Activated CD4-positive, CD25-positive, alpha-beta regulatory T cell (primary cell): ENCODE measurements at regions not wholly inside any gene's neighbourhood (a gene's known extent, or its start where the extent isn't known, plus 50 kb on each side); places are given as distances from the start of the nearest gene placed in this dataset.

Experiments
- DNase-seq, 4 experiments: peaks; one replicate each; lab custom pipeline; 2025; lab: John Stamatoyannopoulos, UW

GRCh38 chr7:42858570-42858969 is 53.3 kb downstream of the C7orf25 start:
- DNase-seq = no peak

DNA sequence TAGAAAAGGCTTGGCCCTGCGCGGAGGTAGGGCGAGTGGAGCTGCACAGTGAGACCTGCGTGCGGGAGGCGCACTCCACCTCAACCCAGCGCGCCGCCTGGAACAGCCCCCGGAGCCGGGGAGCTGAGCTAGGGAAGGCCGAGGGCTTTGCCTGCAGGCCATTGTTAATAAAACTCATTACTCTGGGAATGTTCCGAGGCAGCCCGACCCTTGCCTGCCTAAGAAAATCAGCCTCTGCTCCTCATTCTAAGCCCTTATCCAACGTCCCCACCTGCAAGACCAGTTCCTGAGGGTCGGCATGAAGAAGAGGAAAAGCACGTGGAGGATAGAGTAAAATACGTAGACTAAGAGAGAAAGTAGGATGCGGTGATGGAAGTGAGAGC is 55.3 kb downstream of the C7orf25 start:
- no peak for DNase-seq

- no peak for DNase-seq
Measured at GRCh38 chr7:42854571-42855118, 57.2 kb downstream of the C7orf25 start.

DNA sequence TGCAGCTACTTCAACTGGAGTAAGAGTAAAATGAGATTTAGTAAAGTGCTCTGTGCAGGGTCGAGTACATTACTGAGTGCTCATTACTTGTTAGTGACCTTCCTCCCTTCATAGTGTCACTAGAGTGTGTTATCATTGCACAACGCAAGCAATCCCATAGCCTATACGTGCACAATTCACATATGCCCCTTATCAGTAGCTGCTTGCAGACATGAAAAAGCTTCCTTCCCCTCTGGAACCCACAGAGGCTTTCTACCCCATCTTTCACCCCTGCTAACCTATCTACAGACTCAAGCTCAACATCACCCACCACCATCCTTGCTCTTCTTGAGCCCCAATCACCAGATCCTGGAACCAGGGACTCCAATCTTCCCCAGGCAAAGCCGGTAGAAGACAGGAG is 59.3 kb downstream of the C7orf25 start:
- DNase-seq = no peak

DNA sequence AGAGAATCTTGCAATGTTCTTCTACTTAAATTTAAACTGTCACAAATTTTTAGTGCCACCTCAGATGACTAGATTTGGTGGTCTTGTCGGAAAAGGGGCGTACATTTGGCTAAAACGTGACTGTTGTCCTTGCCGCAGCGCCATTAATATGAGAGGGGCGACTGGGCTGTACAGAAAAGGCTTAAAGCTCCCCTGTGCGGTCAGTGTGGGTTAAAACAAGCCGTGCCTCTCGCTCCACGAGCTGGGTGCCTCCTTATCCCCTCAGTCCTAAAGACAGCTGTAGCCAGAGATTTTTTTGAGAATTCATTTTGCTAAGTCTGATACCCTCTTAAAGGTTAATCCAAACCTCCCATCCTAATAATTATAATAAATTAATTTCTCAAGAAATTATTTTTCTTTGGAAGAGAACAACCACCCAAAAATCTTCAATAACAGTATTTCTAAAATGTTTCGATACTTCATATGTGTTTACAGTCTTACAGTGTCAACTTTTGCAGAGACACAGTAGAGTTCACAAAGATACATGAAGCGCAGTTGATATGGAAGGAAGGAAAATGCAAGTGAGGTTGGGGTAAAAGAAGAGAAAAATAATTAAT is 68.6 kb downstream of the C7orf25 start:
- DNase-seq = no peak

GRCh38 chr7:42834676-42835075 is 77.2 kb downstream of the C7orf25 start:
- no peak for DNase-seq

- no peak for DNase-seq
Measured at GRCh38 chr7:42833411-42833810, 78.5 kb downstream of the C7orf25 start.

DNA sequence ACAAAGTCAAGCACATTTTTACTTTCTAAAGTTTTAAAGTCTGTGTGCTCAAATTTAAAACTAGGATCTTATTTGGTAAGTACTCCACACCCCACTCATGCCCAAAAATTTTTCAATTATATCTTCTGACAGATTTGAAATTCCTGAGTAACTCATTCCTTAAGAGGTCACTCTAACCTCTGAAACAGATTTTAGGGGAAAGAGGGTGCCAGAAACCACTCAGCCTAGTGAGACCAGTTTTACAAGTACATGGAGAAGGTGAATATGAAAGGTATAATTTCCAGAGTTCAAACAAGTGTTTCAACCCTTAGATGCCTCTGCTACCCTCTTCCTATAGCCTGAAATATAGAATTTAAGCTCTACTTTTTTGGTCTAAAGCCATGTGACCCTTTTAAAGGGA is 79.2 kb downstream of the C7orf25 start:
- no peak for DNase-seq

DNA sequence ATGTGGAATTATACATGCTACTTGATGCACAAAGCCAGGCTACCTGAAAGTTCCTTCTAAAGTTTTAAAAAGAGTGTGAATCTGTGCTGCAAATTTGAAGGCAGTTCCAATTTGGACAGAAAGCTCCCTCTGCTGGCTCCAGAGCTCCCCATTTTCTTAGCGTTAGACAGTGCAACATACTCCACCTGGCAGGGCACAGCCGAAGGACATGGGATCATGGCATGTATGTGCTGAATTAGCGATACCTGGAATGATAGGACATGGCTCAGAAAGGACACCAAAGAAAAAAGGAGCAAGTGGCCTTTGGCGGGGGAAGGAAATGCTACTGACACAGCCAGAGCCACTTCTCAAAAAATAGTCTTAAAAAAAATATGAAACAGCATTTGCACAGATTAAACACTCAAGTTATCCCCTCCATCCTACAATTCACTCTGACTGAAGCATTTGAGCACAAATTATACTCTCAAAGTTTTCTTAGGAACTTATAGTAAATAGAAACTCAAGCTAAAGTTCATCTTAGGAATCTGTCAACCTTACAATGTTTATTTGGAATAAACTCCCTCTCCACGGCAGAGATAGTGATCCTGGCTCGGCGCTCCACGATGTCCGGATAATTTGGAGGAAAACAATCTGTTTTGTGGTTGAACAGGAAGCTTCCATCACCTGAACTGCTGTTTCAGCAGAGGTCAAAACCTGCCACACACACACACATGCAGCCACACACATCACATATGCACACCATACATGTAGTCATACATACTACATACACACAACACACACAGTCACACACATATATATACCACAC is 80.0 kb downstream of the C7orf25 start:
- no peak for DNase-seq

GRCh38 chr7:42831006-42831717 is 80.7 kb downstream of the C7orf25 start:
- no peak for DNase-seq

DNA sequence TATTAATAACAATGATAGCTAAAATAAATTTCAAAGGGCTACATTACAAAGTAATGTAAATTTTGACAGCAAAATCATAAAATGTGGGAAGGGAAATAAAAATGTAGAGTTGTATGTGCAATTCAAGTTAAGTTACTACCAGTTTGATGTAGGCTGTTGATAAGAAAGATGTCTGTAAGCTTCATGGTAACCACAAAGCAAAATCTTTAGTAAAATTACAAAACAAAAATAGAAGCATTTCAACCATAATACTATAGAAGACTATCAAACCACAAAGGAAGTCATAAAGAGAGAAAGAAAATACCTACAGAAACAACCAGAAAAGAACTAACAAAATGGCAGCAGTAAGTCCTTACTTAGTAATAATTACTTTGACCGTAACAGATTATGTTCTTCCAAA is 99.1 kb downstream of the C7orf25 start:
- no peak for DNase-seq

DNA sequence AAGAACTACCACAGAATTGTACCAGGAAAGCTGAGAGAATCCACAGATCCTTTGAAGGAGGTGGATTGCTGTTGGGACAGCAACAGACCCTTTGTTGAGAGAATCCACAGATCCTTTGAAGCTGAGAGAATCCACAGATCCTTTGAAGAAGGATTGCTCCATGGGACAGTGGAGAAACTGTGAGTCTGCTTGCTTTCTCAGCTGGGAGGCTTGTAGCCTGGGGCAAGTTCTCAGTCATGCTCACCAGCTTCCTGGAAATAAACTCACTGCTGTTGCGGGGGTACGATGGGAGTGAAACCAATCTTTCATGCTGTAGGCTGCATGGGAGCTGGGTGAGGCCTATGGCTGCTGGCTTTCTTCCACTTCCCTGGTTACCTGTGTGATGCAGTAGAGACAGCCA is 106.3 kb downstream of the C7orf25 start:
- no peak for DNase-seq

- DNase-seq = no peak
Measured at GRCh38 chr7:42794673-42795072, 117.2 kb downstream of the C7orf25 start.

DNA sequence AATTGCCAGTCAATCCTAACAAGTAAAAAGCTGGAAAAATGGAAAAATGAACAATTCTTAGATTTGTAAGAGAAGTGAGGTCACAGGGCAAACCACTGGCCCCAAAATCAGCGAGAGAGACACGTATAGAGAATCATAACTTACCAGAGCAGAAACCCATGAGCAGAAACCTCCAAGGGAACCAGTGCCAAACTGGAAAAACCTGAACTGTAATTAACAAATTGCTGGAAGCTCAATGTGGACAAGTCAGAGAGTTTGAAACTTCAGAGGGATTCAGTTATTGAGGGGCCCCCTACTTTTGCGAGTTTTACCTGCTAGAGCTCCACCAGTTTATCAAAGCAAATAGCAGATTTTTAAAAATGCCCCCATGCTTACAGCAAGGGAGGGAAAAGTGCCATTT is 119.0 kb downstream of the C7orf25 start:
- no peak for DNase-seq

- DNase-seq = no peak
Measured at GRCh38 chr7:42790196-42790595, 121.7 kb downstream of the C7orf25 start.

DNA sequence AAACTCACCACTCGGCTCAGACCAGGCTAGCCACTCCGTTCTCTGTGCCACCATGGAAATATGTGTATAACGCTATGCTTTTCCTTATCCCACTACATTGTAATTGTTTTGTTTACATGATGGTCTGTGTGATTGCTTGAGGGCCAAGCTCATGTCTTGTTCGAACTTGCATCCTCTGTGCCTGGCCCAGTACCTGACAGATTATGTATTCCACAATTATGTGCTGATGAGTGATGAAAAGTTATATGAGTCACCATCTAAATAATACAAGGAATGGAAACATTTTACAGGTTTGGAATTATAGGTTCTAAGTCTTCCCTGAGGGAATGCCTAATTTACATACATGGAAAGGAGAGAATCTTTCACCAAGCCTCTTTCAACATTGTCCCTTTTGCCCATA is 137.4 kb downstream of the C7orf25 start:
- no peak for DNase-seq

DNA sequence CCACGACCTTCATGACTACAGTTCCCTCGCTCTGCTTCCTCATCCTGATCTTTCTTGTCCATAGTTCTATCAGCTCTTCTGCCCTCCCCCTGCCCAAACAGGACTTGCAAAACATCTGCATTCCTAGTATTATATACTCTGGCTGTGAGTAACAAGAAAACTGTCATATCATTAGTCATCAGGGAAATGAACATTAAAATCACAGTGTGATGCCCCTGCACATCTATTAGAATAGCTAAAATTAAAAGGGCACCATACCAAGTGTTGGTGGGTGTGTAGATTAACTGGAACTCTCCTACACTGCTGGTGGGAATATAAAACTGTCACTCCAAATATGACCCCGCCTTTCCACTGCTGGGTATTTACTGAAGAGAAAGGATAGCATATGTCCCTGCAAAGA is 141.8 kb downstream of the C7orf25 start:
- no peak for DNase-seq

DNA sequence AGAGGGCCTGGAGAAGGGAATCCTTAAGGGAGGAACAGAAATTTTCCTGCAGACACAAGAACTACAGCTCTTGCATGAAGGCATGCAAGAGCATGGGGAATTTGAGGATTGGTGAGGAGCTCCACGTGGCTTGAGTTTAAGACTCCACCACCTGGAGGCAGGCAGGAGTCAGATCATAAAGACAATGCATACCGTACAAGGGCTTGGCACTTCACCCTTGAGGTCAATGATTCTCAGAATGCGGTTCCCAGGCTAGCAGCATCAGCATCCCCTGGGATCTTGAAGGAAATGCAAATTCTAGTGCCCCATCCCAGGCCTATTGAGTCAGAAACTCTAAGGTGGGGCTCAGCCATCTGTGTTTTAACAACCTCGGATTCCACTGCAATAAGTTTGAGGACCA is 143.8 kb downstream of the C7orf25 start:
- no peak for DNase-seq

DNA sequence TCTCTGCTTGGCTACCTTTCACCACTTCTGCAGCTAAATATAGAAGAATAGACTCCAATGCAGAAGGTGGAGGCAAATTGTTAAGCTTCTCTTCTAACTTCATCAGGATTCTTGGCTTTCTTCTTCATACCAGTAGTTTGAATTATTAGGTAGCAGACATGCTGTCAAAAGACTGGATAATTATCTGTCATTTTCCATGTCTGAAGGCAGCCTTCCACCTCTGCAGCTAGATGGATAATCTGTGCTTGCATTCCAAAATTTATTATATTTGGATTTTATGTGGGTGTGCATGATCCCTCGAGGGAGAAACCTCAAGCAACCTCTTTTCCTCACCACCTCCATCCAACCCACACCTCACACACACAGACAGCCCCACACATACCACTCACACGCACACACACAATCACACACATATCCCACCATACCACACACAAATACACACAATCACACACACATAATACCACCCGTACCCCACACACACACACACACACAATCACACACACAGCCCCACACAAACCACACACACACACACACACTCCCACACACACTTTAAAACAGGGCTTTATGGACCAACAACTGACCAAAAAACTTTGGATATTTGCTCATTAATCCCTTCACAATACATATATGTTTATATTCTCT is 145.0 kb downstream of the C7orf25 start:
- no peak for DNase-seq

GRCh38 chr7:42765931-42766330 is 145.9 kb downstream of the C7orf25 start:
- DNase-seq = no peak

GRCh38 chr7:42763137-42763551 is 148.7 kb downstream of the C7orf25 start:
- no peak for DNase-seq

GRCh38 chr7:42761486-42761885 is 150.4 kb downstream of the C7orf25 start:
- no peak for DNase-seq
